ENCODE measurements at regions not wholly inside any gene's neighbourhood (a gene's known extent, or its start where the extent isn't known, plus 50 kb on each side); places are given as distances from the start of the nearest gene placed in this dataset.

- intact Hi-C loops (cut with micrococcal nuclease) = loop anchor here (2.0 kb wide), 1 partner anchor 47 kb away; no protein-coding TSS in a partner anchor
- Histone ChIP-seq H3K9me3 (ENCODE audit: control insufficient read depth in 1 of 2, insufficient read depth in 1 of 2, low read depth in 1 of 2, low read length in 2 of 2) (peaks cover 0 to 4% of the 10 kb centered on the region in 2 experiments; a peak in 2 of 4 replicates), H3K4me1 (ENCODE audit: control insufficient read depth in 1 of 2, insufficient read depth in 2 of 2, low read length in 2 of 2) (no peaks in the 10 kb centered on the region), H3K9ac (ENCODE audit: low read length) (no peak overlapping the region), H3K27ac (ENCODE audit: low read depth, low read length) (no peak overlapping the region), H3K9me2 (ENCODE audit: insufficient read depth) (no peaks in the 10 kb centered on the region), H3K79me2 (ENCODE audit: insufficient read depth, low read length) (no peaks in the 10 kb centered on the region), H3K4me2 (ENCODE audit: low read length) (no peak overlapping the region), H3K4me3 (replicated peaks in 1 of 2; ENCODE audit: low read depth in 1 of 2, low read length in 2 of 2) (no peak overlapping the region), H2AFZ (ENCODE audit: low read depth, low read length, poor library complexity, severe bottlenecking) (no peak overlapping the region), H3K27me3 (ENCODE audit: insufficient read depth, low read length) (no peaks in the 10 kb centered on the region), H4K20me1 (ENCODE audit: insufficient read depth) (no peaks in the 10 kb centered on the region), H3K36me3 (ENCODE audit: control insufficient read depth in 1 of 2, insufficient read depth in 2 of 2, low read length in 2 of 2) (no peaks in the 10 kb centered on the region)
- POLR2A ChIA-PET = no interaction called here
- RAD21 ChIA-PET (ENCODE audit: low non-redundant PET in 1 of 2, low total read pairs in 2 of 2, uncharacterized antibody in 2 of 2, unreplicated experiment in 2 of 2) = no interaction called here
- BruUV-seq (replicated peaks) = no TSS peak
- no peak for ATAC-seq
- DNase-seq (ENCODE audit: low read depth, low spot score) = no peak
- TF ChIP-seq EGR1 (IDR thresholded peaks at IDR 0.05; ENCODE audit: low read depth) (no peak), JUND (IDR thresholded peaks at IDR 0.05) (no peak), FOSL1 (IDR thresholded peaks at IDR 0.05; ENCODE audit: low read depth) (no peak), SP1 (IDR thresholded peaks at IDR 0.05; ENCODE audit: low read depth) (no peak), ZBTB33 (IDR thresholded peaks at IDR 0.05; ENCODE audit: extremely low read depth, insufficient replicate concordance, low read length) (no peak), RAD21 (IDR thresholded peaks at IDR 0.05; ENCODE audit: low read depth) (no peak)
- CTCF ChIA-PET = no interaction called here
Measured at GRCh38 chr20:52880259-52880658, 91.9 kb upstream of the TSHZ2 start.

GRCh38 chr20:52874241-52874640 lies 97.9 kb upstream of the TSHZ2 start:
- ChIA-PET POLR2A (no interaction called here), RAD21 (ENCODE audit: low non-redundant PET in 1 of 2, low total read pairs in 2 of 2, uncharacterized antibody in 2 of 2, unreplicated experiment in 2 of 2) (no interaction called here), CTCF (no interaction called here)
- no peaks in the 10 kb centered on the region for H3K9me2 ChIP-seq (ENCODE audit: insufficient read depth)
- intact Hi-C loops (cut with micrococcal nuclease) = no loop called here
- no peaks in the 10 kb centered on the region for H4K20me1 ChIP-seq (ENCODE audit: insufficient read depth)
- TF ChIP-seq EZH2 (IDR thresholded peaks at IDR 0.05) = no peak
- no peak for TF ChIP-seq YY1 (IDR thresholded peaks at IDR 0.05; ENCODE audit: extremely low read depth, insufficient replicate concordance, low read depth, low read length)
- TF ChIP-seq RAD21 (IDR thresholded peaks at IDR 0.05; ENCODE audit: low read depth) = no peak
- TF ChIP-seq CEBPB (IDR thresholded peaks at IDR 0.05; ENCODE audit: low read depth) = no peak
- TF ChIP-seq TCF7L2 (IDR thresholded peaks at IDR 0.05; ENCODE audit: borderline replicate concordance, extremely low read depth, insufficient read depth, insufficient read length) = no peak
- no peak for TF ChIP-seq ZNF274 (IDR thresholded peaks at IDR 0.05; ENCODE audit: low read depth, low read length)
- no peak for TF ChIP-seq CTCF (IDR thresholded peaks at IDR 0.05 in 2 of 3, conservative IDR thresholded peaks at IDR 0.05 in 1 of 3; ENCODE audit: borderline replicate concordance in 1 of 3, insufficient read depth in 1 of 3, low read depth in 2 of 3, low read length in 2 of 3)
- TF ChIP-seq CBX3 (IDR thresholded peaks at IDR 0.05; ENCODE audit: low read depth) = no peak
- no peak for TF ChIP-seq SP1 (IDR thresholded peaks at IDR 0.05; ENCODE audit: low read depth)
- no peak for TF ChIP-seq EZH2phosphoT487 (IDR thresholded peaks at IDR 0.05; ENCODE audit: borderline replicate concordance)
- TF ChIP-seq ZFX (IDR thresholded peaks at IDR 0.05) = no peak
- no peak for TF ChIP-seq SRF (IDR thresholded peaks at IDR 0.05; ENCODE audit: low read depth)
- no peaks in the 10 kb centered on the region for H3K4me1 ChIP-seq (ENCODE audit: control insufficient read depth in 1 of 2, insufficient read depth in 2 of 2, low read length in 2 of 2)
- ATAC-seq = no peak
- no peak overlapping the region for H3K4me2 ChIP-seq (ENCODE audit: low read length)
- no peaks in the 10 kb centered on the region for H3K27me3 ChIP-seq (ENCODE audit: insufficient read depth, low read length)
- DNase-seq (ENCODE audit: low read depth, low spot score) = no peak
- H3K36me3 ChIP-seq (ENCODE audit: control insufficient read depth in 1 of 2, insufficient read depth in 2 of 2, low read length in 2 of 2) = no peaks in the 10 kb centered on the region
- no peak overlapping the region for H3K9ac ChIP-seq (ENCODE audit: low read length)
- no peaks in the 10 kb centered on the region for H3K79me2 ChIP-seq (ENCODE audit: insufficient read depth, low read length)
- H3K9me3 ChIP-seq (ENCODE audit: control insufficient read depth in 1 of 2, insufficient read depth in 1 of 2, low read depth in 1 of 2, low read length in 2 of 2) = no peaks in the 10 kb centered on the region; a peak in 1 of 4 replicates
- no peak overlapping the region for H3K27ac ChIP-seq (ENCODE audit: low read depth, low read length)
- no peak overlapping the region for H3K4me3 ChIP-seq (replicated peaks in 1 of 2; ENCODE audit: low read depth in 1 of 2, low read length in 2 of 2)
- no peak overlapping the region for H2AFZ ChIP-seq (ENCODE audit: low read depth, low read length, poor library complexity, severe bottlenecking)
- no TSS peak for BruUV-seq (replicated peaks)

Data from HCT116 (cell line).